GM10248 (cell line): ENCODE measurements at regions not wholly inside any gene's neighbourhood (a gene's known extent, or its start where the extent isn't known, plus 50 kb on each side); places are given as distances from the start of the nearest gene placed in this dataset.

Experiments used
- CTCF ChIA-PET: fragments of 300-600 bp; sonication (Branson Sonifier 250); formaldehyde crosslinking; extraction: SDS; loops from one replicate; lab custom pipeline; 2021; ENCODE audit warnings: antibody characterized with exemption; lab: Yijun Ruan, JAX
- POLR2A ChIA-PET: fragments of 350-650 bp; sonication (Branson Sonifier 250); formaldehyde crosslinking; extraction: SDS; loops from one replicate; lab custom pipeline; 2020; ENCODE audit warnings: antibody characterized with exemption; lab: Yijun Ruan, JAX
- DNase-seq: peaks from one replicate; pipeline ENCODE4 v3.0.0; 2012; ENCODE audit errors: extremely low spot score
- TF ChIP-seq, protein P1 (sequence below): IDR thresholded peaks from 2 replicates; pipeline ENCODE4 v1.5.1; 2012; ENCODE audit warnings: mild to moderate bottlenecking, low read depth; ENCODE audit errors: extremely low read depth, missing control alignments, control extremely low read depth

DNA sequence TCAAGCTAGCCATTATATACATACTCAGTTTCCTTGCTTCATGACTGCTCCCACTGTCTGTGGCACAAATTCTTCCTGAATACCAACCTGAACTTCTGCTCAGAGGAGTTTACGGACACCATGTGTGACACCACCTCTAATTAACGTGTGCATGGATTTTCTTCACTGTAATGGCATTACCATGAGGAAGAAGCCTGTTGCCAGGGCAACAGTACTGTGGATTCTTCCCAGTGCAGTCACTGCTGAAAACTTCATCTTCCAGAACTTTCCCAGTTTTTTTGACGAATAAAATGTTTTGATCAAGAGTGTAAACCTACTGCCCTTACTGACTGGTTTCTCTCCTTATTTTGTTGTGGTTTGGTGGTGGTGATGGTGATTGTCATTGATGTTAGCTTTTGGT, 444.3 kb upstream of the NRSN1 start:
- CTCF ChIA-PET = no interaction called here
- no peak for DNase-seq
- POLR2A ChIA-PET = no interaction called here
- TF ChIP-seq, protein P1, sequence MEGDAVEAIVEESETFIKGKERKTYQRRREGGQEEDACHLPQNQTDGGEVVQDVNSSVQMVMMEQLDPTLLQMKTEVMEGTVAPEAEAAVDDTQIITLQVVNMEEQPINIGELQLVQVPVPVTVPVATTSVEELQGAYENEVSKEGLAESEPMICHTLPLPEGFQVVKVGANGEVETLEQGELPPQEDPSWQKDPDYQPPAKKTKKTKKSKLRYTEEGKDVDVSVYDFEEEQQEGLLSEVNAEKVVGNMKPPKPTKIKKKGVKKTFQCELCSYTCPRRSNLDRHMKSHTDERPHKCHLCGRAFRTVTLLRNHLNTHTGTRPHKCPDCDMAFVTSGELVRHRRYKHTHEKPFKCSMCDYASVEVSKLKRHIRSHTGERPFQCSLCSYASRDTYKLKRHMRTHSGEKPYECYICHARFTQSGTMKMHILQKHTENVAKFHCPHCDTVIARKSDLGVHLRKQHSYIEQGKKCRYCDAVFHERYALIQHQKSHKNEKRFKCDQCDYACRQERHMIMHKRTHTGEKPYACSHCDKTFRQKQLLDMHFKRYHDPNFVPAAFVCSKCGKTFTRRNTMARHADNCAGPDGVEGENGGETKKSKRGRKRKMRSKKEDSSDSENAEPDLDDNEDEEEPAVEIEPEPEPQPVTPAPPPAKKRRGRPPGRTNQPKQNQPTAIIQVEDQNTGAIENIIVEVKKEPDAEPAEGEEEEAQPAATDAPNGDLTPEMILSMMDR = no peak

- ChIA-PET POLR2A (no interaction called here), CTCF (no interaction called here)
- TF ChIP-seq, protein P1 = no peak
- DNase-seq = no peak
Observed at GRCh38 chr6:23688650-23689049, 437.4 kb upstream of the NRSN1 start.

- CTCF ChIA-PET = no interaction called here
- no peak for DNase-seq
- POLR2A ChIA-PET = no interaction called here
- TF ChIP-seq, protein P1 = no peak
Observed at GRCh38 chr6:23690453-23691049, 435.5 kb upstream of the NRSN1 start.

- TF ChIP-seq, protein P1 = no peak
- DNase-seq = no peak
- CTCF ChIA-PET = no interaction called here
- POLR2A ChIA-PET = no interaction called here
Observed at GRCh38 chr6:23692184-23692583, 433.8 kb upstream of the NRSN1 start.

GRCh38 chr6:23696992-23697391, 429.0 kb upstream of the NRSN1 start:
- TF ChIP-seq, protein P1 = no peak
- POLR2A ChIA-PET = no interaction called here
- no peak for DNase-seq
- CTCF ChIA-PET = no interaction called here

DNA sequence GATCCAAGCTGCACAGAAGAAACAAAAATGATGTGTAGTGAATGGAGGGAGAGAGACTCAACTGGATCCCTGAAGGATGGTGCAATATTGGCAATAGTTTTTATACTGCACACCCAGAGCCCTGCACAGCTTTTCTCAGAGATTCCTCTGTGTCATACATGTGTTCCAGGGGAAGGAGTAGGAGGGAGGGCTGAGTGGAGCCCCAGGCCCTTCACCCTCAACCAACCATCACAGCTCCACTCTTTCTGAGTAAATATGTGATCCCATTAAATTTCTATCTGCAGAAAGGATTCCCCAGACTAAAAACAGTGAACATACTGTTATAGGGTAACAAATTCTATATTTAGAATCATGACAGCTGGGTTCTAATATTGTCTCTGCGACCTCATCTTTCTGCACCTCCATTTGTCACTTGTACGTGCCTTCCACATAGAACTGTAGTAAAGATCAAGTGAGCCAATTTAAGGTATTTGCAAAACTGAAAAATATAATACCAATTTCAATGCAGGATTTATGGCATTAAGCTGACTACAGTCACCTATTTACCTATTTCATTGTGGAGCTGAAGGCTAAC, 421.4 kb upstream of the NRSN1 start:
- ChIA-PET POLR2A (no interaction called here), CTCF (no interaction called here)
- no peak for DNase-seq
- TF ChIP-seq, protein P1 = no peak
